Fibroblast of mammary gland (primary cell): ENCODE measurements at regions not wholly inside any gene's neighbourhood (a gene's known extent, or its start where the extent isn't known, plus 50 kb on each side); places are given as distances from the start of the nearest gene placed in this dataset.

Source experiments
- DNase-seq: peaks from one replicate; pipeline ENCODE4 v3.0.0-alpha.2; 2010; ENCODE audit warnings: low read depth
- H3K4me3 ChIP-seq: 2 replicates; pipeline ENCODE4 v1.5.1; 2011; ENCODE audit warnings: low read depth, mild to moderate bottlenecking, low read length, moderate library complexity; ENCODE audit not compliant: control insufficient read depth
- TF ChIP-seq, protein P1 (sequence below): conservative IDR thresholded peaks from 2 replicates; pipeline ENCODE4 v1.5.1; 2011; ENCODE audit warnings: low read depth, low read length, inconsistent platforms; ENCODE audit not compliant: control insufficient read depth, insufficient read depth

DNA sequence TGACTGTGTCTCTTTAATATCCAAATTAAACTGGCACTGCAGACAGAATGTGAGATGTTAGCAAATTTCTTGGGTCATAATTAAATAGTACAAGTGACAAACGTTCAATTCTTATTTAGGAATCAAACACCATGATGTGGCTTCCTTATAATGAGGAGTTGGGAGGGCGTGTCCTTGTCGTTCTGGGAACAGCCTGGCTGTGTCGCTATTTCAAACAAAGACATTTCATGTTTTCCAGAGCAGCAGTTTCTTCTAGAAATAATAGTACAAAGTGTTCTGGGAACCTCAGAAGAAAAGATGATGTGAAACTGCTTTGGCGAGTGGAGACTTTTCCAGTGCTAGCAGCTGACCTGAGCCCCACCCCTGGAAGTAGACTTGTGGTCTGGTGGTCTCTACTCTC lies 301.7 kb upstream of the N4BP1 start:
- peak; percentile 32 for DNase-seq
- H3K4me3 ChIP-seq, result no peak overlapping the region
- TF ChIP-seq, protein P1, sequence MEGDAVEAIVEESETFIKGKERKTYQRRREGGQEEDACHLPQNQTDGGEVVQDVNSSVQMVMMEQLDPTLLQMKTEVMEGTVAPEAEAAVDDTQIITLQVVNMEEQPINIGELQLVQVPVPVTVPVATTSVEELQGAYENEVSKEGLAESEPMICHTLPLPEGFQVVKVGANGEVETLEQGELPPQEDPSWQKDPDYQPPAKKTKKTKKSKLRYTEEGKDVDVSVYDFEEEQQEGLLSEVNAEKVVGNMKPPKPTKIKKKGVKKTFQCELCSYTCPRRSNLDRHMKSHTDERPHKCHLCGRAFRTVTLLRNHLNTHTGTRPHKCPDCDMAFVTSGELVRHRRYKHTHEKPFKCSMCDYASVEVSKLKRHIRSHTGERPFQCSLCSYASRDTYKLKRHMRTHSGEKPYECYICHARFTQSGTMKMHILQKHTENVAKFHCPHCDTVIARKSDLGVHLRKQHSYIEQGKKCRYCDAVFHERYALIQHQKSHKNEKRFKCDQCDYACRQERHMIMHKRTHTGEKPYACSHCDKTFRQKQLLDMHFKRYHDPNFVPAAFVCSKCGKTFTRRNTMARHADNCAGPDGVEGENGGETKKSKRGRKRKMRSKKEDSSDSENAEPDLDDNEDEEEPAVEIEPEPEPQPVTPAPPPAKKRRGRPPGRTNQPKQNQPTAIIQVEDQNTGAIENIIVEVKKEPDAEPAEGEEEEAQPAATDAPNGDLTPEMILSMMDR, result peak; percentile 29

DNA sequence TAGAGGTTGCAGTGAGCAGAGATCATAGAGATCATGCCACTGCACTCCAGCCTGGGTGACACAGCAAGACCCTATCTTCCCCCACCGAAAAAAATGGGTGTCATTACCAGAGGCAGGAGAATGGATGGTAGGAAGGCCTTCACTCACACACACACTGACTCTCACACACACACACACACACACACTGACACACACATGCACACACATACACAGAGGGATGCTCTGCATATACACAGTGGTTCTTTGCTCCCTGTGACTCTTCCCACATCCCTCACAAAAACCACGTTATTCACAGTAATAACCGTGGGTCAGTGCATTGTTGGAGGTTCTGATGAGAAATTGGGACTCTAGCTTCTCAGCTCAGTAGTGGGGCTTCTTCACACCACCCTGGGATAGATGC lies 300.2 kb upstream of the N4BP1 start:
- TF ChIP-seq, protein P1, result no peak
- DNase-seq, result no peak

DNA sequence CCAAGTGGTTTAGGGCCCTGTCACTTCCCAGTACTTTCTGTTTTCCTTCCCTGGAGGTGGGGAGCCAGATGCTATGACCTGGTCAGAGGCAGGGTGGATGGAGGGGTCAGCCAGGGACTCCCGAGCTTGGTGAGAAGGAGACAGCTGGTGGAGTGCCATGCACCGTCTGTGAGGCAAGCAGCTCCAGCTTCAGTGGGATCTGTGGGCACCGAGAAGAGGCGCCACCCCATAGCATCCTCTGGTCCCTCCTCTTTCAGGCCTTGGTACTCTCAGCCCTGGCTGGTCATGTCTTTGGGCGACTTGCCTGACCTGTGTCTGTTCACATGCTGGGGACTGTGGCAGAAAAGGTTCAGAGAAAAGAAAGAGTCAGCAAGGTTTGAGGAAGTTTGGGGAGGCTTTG lies 299.3 kb upstream of the N4BP1 start:
- DNase-seq, result no peak
- TF ChIP-seq, protein P1, result no peak
- H3K4me3 ChIP-seq, result no peak overlapping the region

More for the DNA sequence above, 300.2 kb upstream of the N4BP1 start:
- no peak overlapping the region for H3K4me3 ChIP-seq

DNA sequence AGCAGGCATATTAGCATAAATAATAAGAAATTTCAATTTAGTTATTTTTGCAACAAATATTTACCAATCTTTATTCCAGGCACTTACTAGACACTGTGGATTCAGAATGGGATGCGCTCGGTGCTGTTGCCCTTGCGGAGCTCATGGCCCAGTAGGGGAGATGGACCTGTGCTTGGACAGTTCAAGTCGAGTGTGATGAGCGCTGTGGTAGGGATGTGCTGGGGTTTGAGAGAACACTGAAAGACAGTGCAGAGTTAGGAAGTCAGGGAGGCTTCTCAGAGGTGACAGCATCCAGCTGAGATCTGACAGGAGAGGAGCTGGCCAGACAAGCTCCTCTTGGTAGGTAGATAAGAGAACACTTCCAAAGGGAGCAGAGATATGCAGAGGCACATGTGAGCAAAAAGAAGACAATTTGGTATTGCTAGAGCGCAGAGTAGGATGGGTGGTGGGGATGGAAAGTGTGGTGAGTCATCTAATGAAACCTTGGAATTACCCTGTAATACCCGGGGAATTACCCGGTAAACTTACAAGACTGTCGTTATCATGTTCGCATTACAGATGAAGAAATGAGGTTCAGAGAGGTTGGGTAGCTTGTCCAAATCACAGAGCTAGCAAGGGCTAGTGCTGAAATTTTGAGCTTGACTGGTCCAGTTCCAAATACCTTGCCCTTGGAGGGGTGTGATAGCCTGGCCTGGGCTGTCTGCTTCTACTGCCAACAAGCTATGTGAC lies 298.1 kb upstream of the N4BP1 start:
- DNase-seq, result no peak
- TF ChIP-seq, protein P1, result no peak
- H3K4me3 ChIP-seq, result no peak overlapping the region

DNA sequence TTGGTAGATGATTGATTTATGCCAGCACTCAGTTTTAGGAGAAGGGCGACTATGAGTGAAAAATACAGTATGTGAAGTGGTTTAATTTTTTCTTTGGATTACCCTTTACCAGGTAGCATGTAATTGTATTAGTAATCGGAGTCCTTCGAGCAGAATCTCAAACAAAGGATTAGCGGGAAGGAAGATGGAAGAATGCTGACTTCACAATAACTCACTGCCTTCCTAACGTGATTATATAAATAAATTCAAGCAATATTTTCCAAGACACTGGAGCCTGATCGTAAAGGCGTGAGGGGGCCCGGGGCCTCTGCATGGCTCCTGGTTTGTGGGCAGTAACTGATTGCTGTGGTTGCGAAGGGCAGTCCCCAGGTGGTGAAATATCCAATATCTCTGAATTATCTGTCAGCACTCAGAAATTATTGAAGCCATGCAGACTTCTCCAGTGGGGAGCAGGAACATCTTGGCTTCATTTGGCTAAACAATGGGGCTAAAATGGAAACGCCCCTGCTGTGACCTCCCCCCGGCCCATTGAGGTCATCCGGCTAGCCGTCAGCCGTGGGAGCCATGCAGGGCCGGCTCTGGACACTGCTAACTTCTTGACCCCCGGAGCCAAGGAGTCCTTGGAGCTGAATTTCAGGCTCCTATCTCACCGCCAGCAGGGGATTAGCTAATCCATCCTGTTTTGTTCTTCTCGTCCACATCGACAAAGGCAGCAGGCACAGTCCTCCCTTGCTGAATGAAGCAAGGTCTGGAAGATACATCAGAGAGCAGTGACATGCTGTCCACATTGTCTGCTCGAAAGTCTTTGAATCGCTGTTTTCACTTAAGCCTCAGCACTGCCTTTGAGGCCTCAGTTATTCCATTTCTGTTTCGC lies 295.9 kb upstream of the N4BP1 start:
- TF ChIP-seq, protein P1, result no peak
- no peak overlapping the region for H3K4me3 ChIP-seq
- DNase-seq, result no peak

DNA sequence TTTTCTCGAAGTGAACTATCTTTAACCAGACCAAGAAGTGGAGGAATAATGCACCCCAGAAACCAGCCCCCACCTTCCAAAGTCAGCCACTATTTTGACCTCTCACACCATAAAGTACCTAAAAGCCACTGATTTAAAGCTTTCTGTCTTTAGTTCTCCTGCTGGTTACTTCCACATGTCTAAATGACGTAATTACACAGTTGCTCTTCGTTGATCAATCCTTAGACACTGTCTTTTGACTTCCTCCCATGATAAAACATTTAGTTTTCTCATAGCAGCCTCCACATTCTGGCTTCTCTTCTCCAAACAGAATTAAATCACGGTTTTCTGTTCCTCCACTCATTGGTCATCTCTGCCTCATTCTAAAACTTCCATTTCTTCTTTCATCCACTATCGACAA lies 294.4 kb upstream of the N4BP1 start:
- TF ChIP-seq, protein P1, result no peak
- DNase-seq, result no peak
- H3K4me3 ChIP-seq, result no peak overlapping the region
